ENCODE measurements at regions not wholly inside any gene's neighbourhood (a gene's known extent, or its start where the extent isn't known, plus 50 kb on each side); places are given as distances from the start of the nearest gene placed in this dataset.

- ATAC-seq: no peak
- Histone ChIP-seq H3K4me3 (no peak overlapping the region), H3K79me2 (ENCODE audit: control insufficient read depth, insufficient read depth, low read length) (no peaks in the 10 kb centered on the region), H3K4me2 (ENCODE audit: control insufficient read depth, insufficient read depth) (no peak overlapping the region), H4K20me1 (ENCODE audit: control insufficient read depth, insufficient read depth) (no peaks in the 10 kb centered on the region), H3K27ac (ENCODE audit: control insufficient read depth, insufficient read depth) (no peak overlapping the region), H3K9ac (ENCODE audit: control insufficient read depth, insufficient read depth, low read length) (no peak overlapping the region), H2AFZ (ENCODE audit: control insufficient read depth, low read depth, low read length) (no peak overlapping the region), H3K4me1 (ENCODE audit: control insufficient read depth, insufficient read depth, low read length) (no peaks in the 10 kb centered on the region), H3K9me3 (replicated peaks; ENCODE audit: control insufficient read depth, insufficient read depth, low read length) (no peaks in the 10 kb centered on the region), H3K36me3 (ENCODE audit: control insufficient read depth in 2 of 2, insufficient read depth in 2 of 2, low read length in 1 of 2) (no peaks in the 10 kb centered on the region), H3K27me3 (replicated peaks in 1 of 2; ENCODE audit: control insufficient read depth in 2 of 2, insufficient read depth in 2 of 2, low read length in 1 of 2) (peaks cover 6 to 13% of the 10 kb centered on the region in 2 experiments)
- in situ Hi-C loops (cut with MboI): loop anchor here (25.0 kb wide), 1 partner anchor 376 kb away; no protein-coding TSS in a partner anchor
- intact Hi-C loops (cut with micrococcal nuclease; ENCODE audit: unreplicated experiment): no loop called here
- RAD21 ChIA-PET (ENCODE audit: unreplicated experiment): no interaction called here
- CTCF ChIA-PET: no interaction called here
- no TSS peak for BruUV-seq (replicated peaks)
- FAIRE-seq: no peak
- 56% methylated on average over 10 of the region's 10 CpGs for WGBS (ENCODE audit: insufficient coverage, insufficient replicate concordance, low lambda C conversion rate, missing lambda C conversion rate)
- POLR2A ChIA-PET: no interaction called here
- no peak for DNase-seq (ENCODE audit: low read depth, low spot score)
- SMC1A ChIA-PET (ENCODE audit: uncharacterized antibody, unreplicated experiment): no interaction called here
- no peak for TF ChIP-seq ASH2L (IDR thresholded peaks at IDR 0.05; ENCODE audit: borderline replicate concordance, low read depth)
- TF ChIP-seq ZBTB4 (CRISPR knock-in tag; IDR thresholded peaks at IDR 0.05): no peak
- TF ChIP-seq YBX1 (IDR thresholded peaks at IDR 0.05): no peak
- TF ChIP-seq PBX3 (IDR thresholded peaks at IDR 0.05; ENCODE audit: insufficient replicate concordance, low read depth, low read length): no peak
- TF ChIP-seq NFXL1 (IDR thresholded peaks at IDR 0.05; ENCODE audit: borderline replicate concordance): no peak
- TF ChIP-seq SKIL (IDR thresholded peaks at IDR 0.05; ENCODE audit: low read depth, poor library complexity, severe bottlenecking): no peak
- no peak for TF ChIP-seq RELA (IDR thresholded peaks at IDR 0.05; ENCODE audit: borderline replicate concordance, partially characterized antibody)
- TF ChIP-seq ZZZ3 (IDR thresholded peaks at IDR 0.05; ENCODE audit: control insufficient read depth, insufficient read length, low read depth): no peak
- no peak for TF ChIP-seq ZNF687 (IDR thresholded peaks at IDR 0.05)
- no peak for TF ChIP-seq ZNF384 (IDR thresholded peaks at IDR 0.05; ENCODE audit: borderline replicate concordance, low read depth, low read length)
- no peak for TF ChIP-seq USF2 (IDR thresholded peaks at IDR 0.05; ENCODE audit: borderline replicate concordance, low read depth, low read length)
- no peak for TF ChIP-seq NR2C2 (IDR thresholded peaks at IDR 0.05; ENCODE audit: borderline replicate concordance, control insufficient read depth, insufficient read length, low read depth)
- TF ChIP-seq FOS (IDR thresholded peaks at IDR 0.05; ENCODE audit: borderline replicate concordance, extremely low read depth, insufficient read length): no peak
Observed at GRCh38 chr7:155386608-155387007, 71.3 kb upstream of the EN2 start.
